Activated CD4-positive, alpha-beta T cell treated with anti-CD3 and anti-CD28 coated beads, Interleukin-2, Interleukin-4, amounts not matched to agents 100 ng/mL and 50 ng/mL, durations not matched to agents 16 hours and 8 hours (primary cell): ENCODE measurements at regions not wholly inside any gene's neighbourhood (a gene's known extent, or its start where the extent isn't known, plus 50 kb on each side); places are given as distances from the start of the nearest gene placed in this dataset.
"Not testable (repeated sequence)": the region's sequence is repeated elsewhere in the genome, so short reads cannot be mapped to it uniquely, and the experiment has no call there.

Experiments used
- DNase-seq: peaks from one replicate; pipeline ENCODE4 v3.0.0-alpha.2; 2020; ENCODE audit warnings: low spot score

DNA sequence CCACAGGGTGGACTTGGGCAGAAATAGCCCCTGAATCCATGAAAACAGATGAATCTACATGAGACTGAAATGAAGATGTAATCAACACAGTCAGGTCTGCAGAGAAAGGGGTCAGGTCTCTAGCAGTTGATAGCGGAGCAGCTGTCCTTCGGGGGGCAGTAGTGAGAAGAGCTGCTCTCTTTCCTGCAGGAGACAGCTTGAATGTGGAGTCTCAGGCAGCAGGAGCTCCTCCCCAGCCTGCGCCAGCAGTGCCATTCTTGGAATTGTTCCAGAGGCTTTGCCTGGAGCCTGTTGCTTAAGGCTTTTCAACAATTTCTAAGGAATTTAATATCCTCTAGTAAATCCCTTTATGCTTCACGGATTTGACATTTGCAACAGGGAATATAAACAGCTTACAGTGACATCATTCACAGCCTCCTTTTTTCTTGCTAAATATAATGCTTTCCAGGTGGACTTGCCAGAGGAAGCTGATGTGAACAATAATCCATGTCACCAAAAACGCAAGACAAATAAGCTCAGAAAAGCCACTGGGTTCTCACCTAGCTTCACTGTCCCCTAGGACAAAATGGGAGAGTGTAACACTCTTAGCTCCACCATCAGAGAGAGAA lies 1535.1 kb downstream of the RPIA start:
- not testable (repeated sequence) for DNase-seq

DNA sequence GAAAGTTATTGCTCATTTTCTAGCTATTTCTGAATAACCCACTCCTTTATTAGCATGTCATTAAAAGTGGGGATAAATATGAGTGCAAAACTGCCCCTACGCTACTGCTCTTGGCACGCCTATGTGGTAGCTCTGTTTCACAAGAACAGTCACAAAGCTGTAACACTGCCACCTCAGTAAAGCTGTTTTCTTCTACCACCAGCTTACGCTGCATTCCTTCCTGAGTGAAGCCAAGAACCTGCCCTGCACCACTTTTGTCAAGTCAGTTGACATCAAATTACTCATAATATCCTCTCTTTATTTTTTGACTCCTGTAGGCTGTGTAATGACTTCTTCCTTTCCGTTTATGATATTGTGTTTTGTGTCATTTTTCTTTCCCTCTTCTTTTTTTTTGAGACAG lies 1539.7 kb downstream of the RPIA start:
- DNase-seq = not testable (repeated sequence)

DNA sequence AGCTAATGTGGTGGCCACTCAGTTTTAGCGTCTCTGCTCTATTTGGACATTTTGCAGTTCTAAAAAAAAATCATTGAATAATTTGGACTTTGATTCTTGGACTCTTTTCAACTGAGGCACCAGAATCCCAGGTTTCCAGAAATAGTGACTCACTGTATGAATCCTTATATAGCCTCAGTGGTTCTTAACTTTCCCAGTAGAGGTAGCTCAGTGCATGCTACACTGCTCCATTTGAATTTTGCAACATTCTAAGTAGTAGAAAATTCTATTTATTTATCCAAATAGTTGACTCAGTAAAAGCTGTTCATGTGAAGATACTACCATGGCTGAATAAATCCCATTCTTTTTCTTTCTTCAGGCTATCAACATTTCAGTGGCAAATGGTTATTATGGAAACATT lies 1544.0 kb downstream of the RPIA start:
- DNase-seq = not testable (repeated sequence)

DNA sequence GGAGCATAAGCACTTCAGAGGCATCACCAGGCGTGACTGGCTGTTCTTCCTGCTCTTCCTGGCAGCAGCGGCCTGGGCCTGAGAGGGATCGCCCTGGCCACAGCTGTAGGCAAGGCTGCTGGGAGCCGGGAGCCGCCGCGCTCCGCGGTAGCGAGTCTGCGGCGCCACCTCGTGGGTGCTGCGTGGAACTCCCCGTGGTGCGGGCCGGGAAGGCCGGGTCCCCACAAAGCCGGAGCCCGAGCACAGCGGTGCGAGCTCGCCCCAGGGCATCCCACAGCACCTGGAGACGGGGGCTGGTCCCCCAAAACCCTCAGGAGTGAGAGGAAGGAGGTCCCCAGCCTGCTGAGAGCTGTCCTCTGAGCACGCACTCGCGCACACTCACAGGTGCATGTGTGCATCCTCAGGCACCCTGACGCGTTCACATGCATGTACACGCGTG lies 1546.5 kb downstream of the RPIA start:
- peak; percentile 7 for DNase-seq

DNA sequence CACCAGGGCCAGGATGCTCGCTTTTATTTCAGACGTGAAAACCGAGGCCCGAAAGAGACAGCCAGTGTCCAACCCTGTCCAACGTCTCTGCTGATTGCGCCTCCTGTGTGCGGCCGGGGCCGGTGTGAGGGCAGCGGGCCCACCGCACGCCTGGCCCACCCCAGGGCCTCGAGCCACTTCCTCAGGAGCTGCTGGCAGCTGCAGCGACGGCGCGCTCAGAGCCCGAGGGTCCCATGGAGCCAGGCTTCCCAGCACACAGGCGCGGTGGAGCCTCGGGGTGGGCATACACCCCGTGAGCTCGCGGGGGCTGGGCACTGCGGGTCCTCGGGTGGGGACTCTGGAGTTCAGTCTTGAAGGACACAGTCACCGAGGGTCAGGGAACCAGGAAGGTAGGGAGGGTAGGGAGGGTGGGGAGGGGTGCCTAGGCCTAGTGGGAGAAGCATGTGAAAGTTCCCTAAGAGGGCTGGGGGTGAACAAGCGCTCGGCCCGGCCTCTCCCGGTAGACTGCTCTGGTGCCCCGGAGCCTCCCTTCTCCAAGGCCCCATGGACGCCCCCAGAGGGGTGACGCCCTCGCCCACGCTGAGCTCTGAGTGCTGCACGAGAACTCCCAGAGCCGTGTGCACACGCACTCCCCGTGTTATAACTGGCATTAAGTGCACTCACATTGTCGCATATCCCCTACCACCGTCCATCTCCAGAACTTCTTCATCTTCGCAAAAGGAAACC lies 1547.2 kb downstream of the RPIA start:
- not testable (repeated sequence) for DNase-seq

DNA sequence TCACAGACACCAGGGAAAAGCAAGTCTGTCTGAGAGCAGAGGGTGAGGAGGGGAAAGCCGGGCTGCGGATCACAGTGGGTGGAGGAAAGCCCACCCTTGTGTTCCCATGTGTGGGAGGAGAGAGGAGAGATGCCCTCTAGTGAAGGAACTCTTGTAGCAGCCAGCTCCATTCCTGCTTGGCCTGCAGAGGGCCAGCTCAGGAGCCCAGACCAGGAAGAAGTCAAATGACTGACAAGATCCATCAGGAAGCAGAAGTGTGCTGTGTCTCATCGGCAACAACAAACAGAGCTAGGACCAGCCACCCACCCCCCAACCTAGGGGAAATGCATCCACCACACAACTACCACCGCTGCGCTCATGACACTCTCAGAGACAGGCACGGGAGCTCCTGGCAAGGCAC lies 1548.3 kb downstream of the RPIA start:
- not testable (repeated sequence) for DNase-seq

DNA sequence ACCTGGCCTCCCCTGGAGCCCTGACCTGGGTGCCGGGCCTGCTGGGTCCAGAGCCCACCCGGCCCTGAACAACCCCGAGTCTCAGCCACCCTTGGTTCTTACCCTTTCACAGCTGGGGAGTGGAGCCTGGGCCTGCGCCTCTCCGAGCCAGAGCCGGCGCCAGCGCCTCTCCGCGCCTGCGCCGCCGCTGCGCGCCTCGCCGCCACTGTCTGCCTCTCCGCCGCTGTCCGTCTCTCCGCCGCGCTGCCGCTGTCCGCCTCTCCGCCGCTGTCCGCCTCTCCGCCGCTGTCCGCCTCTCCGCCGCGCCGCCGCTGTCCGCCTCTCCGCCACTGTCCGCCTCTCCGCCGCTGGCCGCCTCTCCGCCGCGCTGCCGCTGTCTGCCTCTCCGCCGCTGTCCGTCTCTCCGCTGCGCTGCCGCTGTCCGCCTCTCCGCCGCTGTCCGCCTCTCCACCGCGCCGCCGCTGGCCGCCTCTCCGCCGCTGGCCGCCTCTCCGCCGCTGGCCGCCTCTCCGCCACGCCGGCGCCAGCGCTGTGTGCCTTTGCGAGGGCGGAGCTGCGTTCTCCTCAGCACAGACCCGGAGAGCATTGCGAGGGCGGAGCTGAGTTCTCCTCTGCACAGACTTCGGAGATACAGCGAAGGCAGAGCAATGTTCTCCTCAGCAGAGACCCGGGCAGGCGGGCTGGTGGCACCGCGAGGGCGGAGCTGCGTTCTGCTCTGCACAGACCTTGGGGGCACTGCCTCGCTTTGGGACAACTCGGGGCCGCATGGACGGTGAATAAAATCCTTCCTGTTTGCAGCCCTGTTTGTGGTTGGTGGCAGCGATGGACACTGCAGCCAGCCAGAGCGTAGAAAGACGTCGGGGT lies 1553.7 kb downstream of the RPIA start:
- DNase-seq = not testable (repeated sequence)

DNA sequence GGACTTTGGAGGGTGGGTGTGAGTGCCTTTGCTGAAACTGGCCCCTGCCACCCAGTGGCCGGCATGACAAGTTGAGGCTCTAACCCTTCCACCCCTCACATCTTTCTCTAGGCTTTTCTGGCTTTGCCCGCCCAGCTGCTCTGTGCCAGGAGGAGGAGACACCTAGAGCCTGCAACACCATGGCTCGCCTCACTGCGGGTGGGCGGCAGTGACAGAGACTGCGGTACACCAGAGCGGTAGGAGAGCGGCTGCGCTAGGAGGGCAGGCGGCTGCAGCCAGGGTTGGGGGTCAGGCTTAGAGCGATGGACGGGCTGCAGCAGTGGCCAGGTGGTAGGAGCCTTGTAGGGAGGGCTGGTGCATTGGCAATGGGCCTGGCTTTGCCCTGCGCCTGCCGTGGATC lies 1556.9 kb downstream of the RPIA start:
- not testable (repeated sequence) for DNase-seq

DNA sequence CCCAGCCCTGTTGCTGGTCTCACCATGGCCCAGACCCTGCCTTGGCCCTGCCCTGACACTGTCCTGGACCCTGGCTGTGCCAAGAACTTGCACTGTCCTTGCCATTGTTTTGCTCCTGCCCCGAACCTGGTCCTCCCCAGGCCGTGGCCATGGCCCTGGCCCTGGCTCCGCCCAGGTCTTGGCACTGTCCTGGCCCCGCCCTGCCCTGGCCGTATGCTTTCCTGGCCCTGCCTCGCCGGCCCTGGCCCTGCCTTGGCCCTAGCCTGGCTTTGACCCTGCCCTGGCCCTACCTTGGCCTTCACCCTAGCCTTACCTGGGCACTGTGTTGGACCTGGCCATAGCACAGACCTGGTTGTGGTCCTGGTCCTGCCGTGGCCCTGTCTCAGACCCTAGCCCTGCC lies 1558.9 kb downstream of the RPIA start:
- not testable (repeated sequence) for DNase-seq

DNA sequence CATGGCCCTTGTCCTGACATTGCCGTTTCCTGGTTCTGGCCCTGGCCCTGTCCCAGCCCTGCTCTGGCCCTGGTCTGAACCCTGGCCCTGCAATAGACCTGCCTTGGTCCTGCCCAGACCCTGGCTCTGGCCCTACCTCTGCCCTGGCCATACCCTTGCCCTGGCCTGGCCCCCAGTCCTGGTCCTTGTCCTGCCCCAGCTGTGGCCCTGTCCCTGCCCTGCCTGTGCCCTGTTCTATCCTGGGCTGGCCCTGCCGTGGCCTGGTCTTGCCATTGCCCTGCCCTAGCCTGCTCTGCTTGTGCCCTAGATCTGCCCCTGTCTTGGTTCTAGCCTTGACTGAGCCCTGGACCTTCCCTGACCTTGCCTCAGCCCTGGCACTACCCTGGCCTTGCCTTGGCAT lies 1560.1 kb downstream of the RPIA start:
- not testable (repeated sequence) for DNase-seq

DNA sequence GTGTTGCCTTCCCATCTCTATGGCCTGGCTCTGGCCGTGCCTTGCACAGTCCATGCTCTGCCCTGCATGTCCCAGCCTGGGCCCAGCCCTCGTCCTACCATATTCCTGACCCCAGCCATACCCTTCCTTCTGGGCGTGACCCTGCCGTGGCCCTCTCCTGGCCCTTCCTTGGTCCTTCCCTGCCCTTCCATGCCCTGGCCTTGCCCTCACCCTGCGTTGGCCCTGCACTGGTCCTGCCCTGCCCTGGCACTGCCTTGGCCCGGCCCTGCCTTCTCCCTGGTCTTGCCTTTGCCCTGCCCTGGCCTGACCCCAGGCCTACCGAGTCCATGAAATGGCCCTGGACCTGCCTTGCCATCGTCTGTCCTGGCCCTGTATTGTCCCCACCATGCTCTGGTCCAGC lies 1561.8 kb downstream of the RPIA start:
- not testable (repeated sequence) for DNase-seq

DNA sequence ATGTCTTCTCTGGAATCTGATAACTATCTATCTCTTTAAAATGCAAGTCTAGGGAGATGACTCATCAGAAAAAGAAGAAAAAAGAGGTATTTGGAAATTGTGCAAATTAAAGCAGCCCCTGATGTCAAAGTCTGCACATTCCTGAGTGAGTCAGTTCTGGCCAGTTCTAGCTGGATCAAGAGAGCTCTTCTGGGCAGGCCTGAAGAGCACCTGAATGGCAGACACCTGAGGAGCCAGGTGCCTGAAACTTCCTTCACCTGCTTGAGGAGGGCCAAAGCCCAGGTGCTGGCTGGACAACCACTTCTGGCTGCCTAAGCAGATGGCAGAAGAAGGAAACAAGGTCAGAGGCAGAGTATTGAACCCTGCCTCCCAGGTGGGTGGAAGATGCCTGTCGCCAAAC lies 1575.4 kb downstream of the RPIA start:
- DNase-seq = not testable (repeated sequence)

DNA sequence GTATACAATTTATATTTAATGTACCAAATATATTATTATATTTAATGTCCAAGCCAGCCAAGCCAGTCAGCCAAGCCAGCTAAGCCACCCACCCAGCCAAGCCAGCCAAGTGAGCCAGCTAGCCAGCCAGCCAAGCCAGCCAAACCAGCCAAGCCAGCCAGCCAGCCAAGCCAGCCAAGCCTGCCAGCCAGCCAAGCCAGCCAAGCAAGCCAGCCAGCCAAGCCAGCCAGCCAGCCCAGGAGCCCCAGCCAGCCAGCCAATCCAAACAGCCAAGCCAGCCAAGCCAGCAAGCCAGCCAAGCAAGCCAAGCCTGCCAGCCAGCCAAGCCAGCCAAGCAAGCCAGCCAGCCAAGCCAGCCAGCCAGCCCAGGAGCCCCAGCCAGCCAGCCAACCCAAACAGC lies 1596.3 kb downstream of the RPIA start:
- not testable (repeated sequence) for DNase-seq

DNA sequence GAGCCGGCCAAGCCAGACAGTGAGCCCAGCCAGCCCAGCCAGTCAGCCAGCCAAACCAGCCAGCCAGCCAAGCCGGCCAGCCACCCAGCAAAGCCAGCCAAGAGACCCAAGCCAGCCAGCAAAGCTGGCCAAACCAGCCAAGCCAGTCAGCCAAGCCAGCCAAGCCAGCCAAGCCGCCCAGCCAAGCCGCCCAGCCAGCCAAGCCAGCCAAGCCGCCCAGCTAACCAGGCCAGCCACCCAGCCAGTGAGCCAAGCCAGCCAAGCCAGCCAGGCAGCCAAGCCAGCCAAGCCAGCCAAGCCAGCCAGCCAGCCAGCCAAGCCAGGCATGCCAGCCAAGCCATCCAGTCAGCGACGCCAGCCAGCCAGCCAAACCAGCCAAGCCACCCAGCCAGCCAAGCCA lies 1596.9 kb downstream of the RPIA start:
- not testable (repeated sequence) for DNase-seq

DNA sequence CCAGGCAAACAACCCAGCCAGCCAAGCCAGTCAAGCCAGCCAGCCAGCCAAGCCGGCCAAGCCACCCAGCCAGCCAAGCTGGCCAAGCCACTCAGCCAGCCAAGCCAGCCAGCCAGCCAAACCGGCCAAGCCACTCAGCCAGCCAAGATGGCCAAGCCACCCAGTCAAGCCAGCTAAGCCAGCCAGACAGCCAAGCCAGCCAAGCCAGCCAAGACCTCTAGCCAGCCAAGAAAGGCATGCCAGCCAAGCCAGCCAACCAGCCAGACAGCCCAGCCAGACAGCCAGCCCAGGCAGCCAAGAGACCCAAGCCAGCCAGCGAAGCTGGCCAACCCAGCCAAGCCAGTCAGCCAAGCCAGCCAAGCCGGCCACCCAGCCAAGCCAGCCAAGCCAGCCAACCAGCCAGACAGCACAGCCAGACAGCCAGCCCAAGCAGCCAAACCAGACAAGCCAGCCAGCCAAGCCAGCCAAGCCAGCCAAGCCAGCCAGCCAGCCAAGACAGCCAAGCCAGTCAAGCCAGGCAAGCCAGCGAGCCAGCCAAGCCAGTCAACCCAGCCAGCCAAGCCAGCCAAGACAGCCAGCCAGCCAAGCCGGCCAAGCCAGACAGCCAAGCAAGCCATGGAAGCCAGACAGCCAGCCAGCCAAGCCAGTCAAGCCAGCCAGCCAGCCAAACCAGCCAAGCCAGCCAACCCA lies 1598.0 kb downstream of the RPIA start:
- not testable (repeated sequence) for DNase-seq

DNA sequence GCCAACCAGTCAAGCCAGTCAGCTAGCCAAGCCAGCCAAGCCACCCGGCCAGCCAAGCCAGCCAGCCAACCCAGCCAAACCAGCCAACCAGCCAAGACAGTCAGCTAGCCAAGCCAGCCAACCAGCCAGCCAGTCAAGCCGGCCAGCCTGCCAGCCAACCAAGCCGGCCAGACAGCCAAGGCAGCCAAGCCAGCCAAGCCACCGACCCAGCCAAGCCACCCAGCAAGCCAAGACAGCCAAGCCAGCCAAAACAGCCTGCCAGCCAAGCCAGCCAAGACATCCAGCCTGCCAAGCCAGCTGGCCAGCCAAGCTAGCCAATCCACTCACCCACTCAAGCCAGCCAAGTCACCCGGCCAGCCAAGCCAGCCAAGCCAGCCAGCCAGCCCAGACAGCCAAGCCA lies 1599.2 kb downstream of the RPIA start:
- not testable (repeated sequence) for DNase-seq

DNA sequence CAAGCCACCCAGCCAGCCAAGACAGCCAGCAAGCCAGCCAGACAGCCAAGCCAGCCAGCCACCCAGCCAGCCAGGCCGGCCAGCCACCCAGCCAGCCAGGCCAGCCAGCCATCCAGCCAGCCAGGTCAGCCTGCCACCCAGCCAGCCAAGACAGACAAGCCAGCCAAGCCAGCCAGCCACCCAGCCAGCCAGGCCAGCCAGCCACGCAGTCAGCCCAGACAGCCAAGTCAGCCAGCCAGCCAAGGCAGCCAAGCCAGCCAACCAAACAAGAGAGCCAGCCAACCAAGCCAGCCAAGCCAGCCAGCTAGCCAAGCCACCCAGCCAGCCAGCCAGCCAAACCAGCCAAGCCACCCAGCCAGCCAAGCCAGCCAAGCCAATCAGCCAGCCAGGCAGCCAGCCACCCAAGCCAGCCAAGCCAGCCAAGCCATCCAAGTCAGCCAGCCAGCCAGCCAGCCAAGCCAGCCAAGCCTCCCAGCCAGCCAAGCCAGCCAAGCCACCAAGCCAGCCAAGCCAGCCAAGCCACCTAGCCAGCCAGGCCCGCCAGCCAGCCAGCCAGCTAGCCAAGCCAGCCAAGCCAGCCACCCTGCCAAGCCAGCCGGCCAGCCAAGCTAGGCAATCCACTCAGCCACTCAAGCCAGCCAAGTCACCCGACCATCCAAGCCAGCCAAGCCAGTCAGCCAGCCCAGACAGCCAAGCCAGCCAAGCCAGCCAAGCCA lies 1599.9 kb downstream of the RPIA start:
- DNase-seq = not testable (repeated sequence)

DNA sequence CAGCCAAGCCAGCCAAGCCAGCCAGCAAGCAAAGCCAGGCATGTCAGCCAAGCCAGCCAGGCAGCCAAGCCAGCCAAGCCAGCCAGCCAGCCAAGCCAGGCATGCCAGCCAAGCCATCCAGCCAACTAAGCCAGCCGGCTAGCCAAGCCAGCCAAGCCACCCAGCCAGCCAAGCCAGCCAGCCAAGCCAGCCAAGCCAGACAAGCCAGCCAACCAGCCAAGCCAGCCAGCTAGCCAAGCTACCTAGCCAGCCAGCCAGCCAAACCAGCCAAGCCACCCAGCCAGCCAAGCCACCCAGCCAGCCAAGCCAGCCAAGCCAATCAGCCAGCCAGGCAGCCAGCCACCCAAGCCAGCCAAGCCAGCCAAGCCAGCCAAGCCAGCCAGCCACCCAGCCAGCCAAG lies 1600.5 kb downstream of the RPIA start:
- DNase-seq = not testable (repeated sequence)

DNA sequence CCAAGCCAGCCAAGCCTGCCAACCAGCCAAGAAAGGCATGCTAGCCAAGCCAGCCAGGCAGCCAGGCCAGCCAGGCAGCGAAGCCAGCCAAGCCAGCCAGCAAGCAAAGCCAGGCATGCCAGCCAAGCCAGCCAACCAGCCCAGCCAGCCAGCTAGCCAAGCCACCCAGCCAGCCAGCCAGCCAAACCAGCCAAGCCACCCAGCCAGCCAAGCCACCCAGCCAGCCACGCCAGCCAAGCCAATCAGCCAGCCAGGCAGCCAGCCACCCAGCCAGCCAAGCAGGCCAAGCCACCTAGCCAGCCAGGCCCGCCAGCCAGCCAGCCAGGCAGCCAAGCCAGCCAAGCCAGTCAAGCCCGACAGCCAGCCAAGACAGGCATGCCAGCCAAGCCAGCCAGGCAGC lies 1601.0 kb downstream of the RPIA start:
- not testable (repeated sequence) for DNase-seq

DNA sequence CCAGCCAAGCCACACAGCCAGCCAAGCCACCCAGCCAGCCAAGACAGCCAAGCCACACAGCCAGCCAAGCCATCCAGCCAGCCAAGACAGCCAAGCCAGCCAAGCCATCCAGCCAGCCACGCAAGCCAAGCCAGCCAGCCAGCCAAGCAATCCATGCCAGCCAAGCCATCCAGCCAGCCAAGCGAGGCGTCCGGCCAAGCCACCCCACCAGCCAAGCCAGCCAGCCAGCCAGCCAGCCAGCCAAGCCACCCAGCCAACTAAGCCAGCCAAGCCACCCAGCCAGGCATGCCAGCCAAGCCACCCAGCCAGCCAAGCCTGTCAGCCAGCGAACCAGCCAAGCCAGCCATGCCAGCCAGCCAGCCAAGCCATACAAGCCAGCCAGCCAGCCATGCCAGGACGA lies 1601.8 kb downstream of the RPIA start:
- DNase-seq = not testable (repeated sequence)

DNA sequence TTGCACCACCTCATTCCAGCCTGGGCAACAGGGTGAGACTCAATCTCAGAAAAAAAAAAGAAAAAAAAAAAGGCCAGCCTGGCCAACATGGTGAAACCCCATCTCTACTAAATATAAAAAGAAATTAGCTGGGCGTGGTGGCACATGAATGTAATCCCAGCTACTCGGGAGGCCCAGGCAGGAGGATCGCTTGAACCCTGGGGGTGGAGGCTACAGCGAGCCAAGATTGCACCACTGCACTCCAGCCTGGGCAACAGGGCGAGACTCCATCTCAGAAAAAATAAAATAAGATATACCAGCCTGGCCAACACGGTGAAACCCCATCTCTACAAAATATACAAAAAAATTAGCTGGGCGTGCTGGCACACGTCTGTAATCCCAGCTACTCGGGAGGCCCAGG lies 1602.3 kb downstream of the RPIA start:
- DNase-seq = not testable (repeated sequence)
